Breast epithelium (tissue), 3 donors: ENCODE measurements at regions not wholly inside any gene's neighbourhood (a gene's known extent, or its start where the extent isn't known, plus 50 kb on each side); places are given as distances from the start of the nearest gene placed in this dataset.

ENCODE experiments used
- CTCF ChIP-seq, 3 donors: fragments of 450-650 bp; IDR thresholded peaks; one replicate each; pipeline ENCODE4 v1.5.1; 2016 to 2017; ENCODE audit warnings: antibody characterized with exemption in 3 of 3, mild to moderate bottlenecking in 3 of 3, moderate library complexity in 3 of 3
- POLR2A ChIP-seq: fragments of 450-650 bp; IDR thresholded peaks from one replicate; pipeline ENCODE4 v1.6.1; 2016; ENCODE audit warnings: antibody characterized with exemption, mild to moderate bottlenecking, moderate library complexity
- POLR2AphosphoS5 ChIP-seq, 3 donors: sonication (generic); formaldehyde crosslinking; IDR thresholded peaks; one replicate each; pipeline ENCODE4 v1.6.1; 2017; ENCODE audit warnings: antibody characterized with exemption in 3 of 3

DNA sequence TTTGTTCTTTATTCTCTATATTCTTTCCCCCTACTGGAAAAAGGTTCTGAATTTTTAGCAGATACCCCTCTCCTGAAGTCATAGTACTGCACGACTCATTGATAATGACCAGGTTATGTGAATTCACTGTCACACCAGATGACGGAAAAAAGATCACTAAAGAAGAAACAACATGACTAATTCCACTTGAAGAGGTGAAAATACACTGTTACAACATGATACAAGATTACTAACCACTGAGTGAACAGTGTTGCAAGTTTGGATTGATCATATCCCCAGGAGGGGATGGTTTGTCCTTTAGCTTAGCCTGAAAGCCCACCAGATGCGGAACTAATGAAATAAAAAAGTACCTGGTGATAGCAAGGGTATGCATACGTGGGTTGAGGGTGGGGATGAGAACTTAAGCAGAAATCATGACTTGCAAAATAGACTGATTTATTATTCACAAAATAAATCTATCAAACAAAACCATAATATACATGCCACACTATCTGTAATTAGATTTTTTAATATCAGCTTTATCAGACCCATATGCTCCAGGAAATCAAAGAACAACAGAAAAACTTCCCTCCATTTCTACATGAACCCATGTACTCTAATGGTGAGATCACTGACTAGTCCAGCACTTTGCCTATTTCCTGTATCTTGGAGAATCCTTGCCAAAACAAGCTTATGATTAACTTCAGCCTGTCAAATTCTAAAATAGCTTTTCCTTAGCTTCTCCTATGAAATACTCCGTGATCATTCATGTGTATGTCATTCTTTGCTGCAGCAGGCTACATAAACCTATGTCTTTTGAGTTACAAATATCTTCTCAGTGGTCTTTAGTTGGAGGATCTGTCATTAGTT lies 257.4 kb upstream of the AGA start:
- TF ChIP-seq CTCF (IDR thresholded peaks at IDR 0.05) (no peak), POLR2AphosphoS5 (IDR thresholded peaks at IDR 0.05) (no peak), POLR2A (no peak)
